HG02885 (cell line): ENCODE measurements at regions not wholly inside any gene's neighbourhood (a gene's known extent, or its start where the extent isn't known, plus 50 kb on each side); places are given as distances from the start of the nearest gene placed in this dataset.
"Not testable (repeated sequence)": the region's sequence is repeated elsewhere in the genome, so short reads cannot be mapped to it uniquely, and the experiment has no call there.

Experiments
- ATAC-seq: cut with Tn5 transposase; IDR thresholded peaks from one replicate; pipeline ENCODE4 v1.9.1; 2021; ENCODE audit warnings: mild to moderate bottlenecking; ENCODE audit not compliant: unreplicated experiment, poor library complexity

DNA sequence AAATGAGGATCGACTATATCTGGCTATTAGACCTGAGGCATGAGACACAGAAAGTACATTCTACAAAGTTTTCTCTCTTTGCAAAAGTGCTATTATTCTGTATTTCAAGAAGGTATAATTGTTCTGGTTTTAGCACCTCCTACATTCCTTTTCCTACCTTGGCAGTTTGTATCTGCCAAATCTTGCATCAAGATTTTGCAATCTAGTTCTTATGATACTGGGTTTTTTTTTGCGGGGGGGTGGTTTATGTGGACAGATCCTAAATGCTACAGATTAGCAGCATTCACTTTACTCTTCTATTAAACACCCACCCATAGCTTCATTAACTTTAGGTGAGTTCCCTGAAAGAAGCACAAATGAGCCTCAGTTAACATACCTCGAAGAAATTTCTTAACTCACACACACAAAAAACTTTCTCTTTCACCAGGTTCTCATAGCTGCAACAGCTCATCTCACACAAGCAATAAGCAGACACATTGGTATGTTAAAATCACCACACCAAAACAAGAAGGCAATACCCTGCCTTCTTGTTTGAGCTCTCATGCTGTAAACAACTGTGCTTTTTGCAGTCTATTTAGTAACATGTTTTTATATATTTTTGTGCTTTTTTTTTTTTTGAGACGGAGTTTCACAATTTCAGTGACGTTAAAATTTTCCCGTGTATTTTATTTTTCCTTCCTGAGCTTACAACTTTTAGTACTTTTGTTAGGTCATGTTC lies 73.0 kb upstream of the VGLL4 start:
- no peak for ATAC-seq

DNA sequence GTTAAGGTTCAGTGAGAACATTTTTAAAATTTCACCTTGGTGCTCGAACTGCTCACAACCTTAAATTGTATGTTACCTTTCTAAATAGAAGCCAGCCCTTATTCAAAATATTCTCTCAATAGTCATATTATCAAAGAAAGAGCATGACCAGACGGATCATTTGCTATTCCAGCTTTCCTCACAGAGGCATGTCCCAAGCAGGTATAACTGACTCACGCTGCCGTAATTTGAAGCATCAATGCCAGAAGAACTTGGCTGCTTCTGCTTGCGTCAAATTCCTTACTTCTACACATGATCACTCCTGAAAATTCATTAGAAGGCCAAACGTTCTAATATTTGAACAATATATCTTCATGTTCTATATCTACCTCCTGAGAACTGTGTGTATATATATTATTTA lies 69.5 kb upstream of the VGLL4 start:
- ATAC-seq, result no peak

DNA sequence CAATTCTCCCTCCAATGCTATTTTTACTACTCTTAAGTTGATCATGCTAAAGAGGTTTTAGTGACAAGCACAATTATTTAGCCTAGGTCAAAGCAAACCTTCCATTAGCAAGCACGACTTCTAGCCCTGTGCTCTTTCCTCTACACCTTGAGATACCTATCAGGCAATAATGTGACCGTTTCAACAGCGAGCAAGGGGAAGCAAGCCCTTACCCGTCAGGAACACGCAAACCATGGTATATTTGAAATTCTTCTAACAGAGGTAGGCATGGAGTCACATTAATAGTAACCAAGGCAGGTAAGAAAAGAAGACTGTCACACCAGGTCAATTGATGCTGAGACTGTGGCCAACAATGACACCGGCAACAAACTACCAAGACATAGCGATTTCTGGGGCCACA lies 68.9 kb upstream of the VGLL4 start:
- ATAC-seq, result no peak

DNA sequence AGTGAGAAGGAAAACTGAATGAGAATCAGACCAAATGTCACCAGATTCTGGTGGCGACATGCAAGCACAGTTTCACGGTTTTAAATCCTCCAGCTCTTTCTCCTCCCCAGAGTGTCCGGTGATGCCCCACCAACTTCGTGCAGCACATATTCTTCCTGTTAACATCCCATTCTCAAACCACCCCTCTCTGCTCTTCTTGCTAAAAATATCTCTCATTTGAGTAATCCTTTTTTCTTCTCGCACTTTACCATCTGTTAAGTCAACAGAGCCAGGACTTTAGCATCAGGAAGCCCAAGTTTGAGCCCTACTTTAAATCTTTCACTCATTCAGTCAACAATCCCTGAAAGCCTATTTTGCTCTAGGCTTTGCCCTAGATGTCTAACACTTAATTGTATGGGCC lies 68.2 kb upstream of the VGLL4 start:
- no peak for ATAC-seq

DNA sequence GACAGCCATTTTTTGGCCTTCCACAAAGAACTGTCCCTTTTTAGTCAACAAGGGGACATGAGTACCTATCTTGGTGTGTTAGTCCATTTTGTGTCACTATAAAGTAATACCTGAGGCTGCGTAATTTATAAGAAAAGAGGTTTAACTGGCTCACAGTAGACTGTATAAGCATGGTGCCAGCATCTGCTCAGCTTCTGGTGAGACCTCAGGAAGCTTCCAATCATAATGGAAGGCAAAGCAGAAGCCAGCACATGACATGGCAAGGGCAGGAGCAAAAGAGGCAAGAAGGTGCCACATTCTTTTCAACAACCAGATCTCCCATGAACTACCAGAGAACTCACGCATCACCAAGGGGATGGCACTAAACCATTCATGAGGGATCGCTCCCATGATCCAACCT lies 66.1 kb upstream of the VGLL4 start:
- ATAC-seq, result no peak

DNA sequence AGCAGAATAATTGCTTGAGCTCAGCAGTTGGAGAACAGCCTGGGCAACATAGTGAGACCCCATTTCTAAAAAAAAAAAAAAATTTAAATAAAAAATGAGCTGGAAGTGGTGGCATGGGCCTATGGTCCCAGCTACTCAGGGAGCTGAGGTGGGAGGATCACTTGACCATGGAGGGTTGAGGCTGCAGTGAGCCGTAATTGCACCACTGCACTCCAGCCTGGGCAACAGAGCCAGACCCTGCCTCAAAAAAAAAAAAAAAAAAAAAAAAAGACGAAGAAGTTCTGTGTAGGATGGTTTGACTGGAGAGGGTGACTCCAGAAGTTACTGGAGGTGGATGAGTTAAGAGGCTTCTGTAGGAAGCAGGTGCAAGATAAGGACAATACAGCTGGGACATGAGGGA lies 63.4 kb upstream of the VGLL4 start:
- not testable (repeated sequence) for ATAC-seq

DNA sequence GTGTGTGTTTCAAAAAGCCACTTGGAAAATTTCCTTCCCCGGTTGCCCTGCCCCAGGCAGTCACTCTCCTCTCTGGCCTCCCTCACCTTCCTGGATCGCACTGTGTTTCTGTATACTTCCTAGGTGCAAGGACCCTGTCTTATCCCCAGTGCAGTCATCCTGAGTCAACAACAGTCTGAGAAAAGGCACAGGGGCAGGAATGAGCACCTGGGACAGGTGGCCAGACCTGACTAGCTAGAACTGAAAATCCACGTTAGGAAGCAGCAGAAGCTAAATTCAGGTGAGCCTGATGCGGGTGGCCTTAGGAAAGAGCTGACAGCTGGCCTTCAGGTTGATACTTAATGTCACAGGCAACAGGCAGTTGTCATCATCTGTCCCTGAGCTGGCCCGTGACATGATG lies 62.9 kb upstream of the VGLL4 start:
- no peak for ATAC-seq

DNA sequence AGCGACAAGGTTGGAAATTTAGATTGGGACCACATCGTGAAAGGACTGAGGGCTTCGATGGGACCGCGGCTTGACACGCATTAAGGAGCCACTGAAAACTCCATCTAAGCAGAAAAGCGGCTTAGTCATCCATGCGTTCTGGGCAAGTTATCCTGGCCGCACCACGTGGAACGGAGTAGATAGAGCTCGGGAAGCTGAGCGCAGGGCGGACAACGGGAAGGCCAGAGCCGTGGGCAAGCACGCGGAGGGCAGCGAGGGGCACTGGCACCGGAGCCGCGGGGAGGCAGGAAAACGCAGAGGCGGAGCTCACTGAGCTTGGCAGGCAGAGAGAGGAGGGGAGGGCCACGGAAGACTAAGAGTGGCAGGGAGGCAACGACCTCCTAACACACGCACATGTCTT lies 61.3 kb upstream of the VGLL4 start:
- ATAC-seq, result no peak

DNA sequence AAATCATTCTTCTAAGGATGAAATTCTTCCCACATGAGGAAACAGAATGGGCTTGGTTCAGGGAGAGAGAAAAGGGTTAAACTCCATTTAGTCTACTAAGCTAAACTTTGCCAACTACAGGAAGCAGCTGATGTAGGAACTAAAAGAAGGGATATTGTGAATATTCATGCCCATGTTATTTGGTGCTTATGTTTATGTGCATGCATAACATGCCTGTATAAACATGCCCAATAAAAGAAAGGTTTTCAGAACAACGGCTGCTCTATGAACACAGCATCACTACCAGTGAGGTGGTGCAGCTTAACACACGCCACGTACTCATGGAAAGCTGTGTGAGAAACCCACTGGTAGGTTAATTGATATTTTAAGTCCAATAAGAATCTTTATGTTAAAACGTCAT lies 59.4 kb upstream of the VGLL4 start:
- ATAC-seq, result no peak

DNA sequence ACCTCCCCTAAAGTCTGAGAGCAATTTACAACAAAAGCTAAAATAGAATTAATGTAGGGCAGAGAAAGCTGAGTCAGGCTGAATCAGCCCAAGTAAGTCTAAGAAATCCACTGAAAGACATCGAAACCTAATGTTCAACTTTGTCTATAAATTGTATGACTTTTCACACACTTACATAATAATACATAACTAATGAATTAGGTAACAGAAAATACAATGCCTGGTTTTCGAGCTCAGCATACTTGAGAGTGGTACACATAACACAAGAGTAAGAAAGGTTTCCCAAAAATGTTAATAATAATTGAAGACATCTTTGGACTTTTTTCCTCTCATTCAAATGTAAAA lies 55.3 kb upstream of the VGLL4 start:
- ATAC-seq, result no peak

DNA sequence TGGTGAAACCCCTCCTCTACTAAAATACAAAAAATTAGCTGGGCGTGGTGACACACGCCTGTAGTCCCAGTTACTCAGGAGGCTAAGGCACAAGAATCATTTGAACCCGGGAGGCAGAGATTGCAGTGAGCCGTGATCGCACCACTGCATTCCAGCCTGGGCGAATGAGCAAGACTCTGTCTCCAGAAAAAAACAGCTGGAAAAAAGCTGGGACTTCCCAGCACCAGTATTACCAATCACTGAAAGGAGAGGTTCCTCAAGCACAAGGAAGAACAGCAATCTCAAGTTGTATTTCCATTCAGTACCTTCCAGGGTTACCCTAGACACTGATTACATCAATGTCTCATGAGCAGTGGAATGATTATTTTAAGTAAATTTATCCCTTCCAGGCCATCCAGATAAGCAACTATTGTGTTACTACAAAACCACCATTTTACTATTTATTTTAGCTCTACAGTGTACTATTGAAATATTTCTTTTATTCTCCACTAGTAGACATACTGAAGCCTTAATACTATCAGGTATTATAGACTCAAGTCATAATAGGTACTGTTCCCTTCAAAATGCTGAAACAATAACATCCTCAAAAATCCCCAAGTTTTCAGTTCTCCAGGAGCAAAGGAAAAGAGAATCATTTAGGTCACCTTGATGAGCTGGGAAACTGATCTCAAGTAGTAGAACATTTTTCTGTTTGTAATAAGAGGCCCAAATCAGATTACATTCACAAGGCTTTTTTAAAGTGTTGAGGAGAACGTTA lies 54.8 kb upstream of the VGLL4 start:
- ATAC-seq, result no peak

DNA sequence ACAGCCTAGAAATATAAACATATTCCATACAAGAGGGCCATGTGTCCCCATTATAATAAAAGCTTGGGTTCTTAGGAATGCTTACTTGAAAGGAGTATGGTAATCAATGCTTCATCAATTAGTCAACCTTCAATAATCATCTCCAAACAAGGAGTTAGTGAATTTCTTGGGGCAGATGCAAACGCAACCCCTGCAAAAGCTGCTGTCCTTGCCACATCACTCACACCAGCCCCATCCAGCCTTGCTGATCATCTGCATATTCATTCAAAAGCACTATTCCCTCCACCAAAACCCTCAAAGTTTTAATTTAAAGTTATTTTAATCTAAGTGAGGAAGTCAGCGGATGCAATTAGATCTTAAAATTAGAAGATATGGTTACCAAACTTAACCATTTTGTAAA lies 54.0 kb upstream of the VGLL4 start:
- ATAC-seq, result no peak

DNA sequence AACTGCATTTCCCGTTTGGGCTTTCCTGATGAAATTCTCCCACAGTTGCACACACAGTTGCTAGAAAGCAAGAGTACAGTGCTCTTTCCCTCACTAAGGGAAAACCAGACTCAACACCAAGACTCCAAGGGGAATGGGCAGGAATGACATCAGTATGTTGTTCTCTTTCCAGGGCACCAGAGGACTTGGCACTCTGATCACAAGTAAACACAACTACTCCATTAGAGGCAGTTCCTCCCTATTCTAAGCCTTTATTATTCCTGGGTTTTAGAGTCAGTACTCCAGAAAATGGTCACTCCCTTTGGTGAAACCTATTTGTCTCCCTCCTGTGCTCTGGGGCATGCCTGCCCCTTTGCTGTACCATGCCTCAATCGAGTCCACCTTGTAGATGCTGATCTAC lies 52.3 kb upstream of the VGLL4 start:
- ATAC-seq, result no peak
